Stimulated activated naive CD8-positive, alpha-beta T cell treated with anti-CD3 and anti-CD28 coated beads, Interleukin-15, Interleukin-2, amounts not matched to agents 100 ng/mL and 50 ng/mL, for 24 hours (primary cell): ENCODE measurements at regions not wholly inside any gene's neighbourhood (a gene's known extent, or its start where the extent isn't known, plus 50 kb on each side); places are given as distances from the start of the nearest gene placed in this dataset.

ENCODE experiments used
- H3K27ac Mint-ChIP-seq: one replicate; pipeline ENCODE4 v1.8.0; 2021; ENCODE audit warnings: mild to moderate bottlenecking, mixed read lengths
- H3K27me3 Mint-ChIP-seq: one replicate; pipeline ENCODE4 v1.8.0; 2021; ENCODE audit warnings: mixed read lengths
- H3K36me3 Mint-ChIP-seq: one replicate; pipeline ENCODE4 v1.8.0; 2021; ENCODE audit warnings: low read depth, mixed read lengths
- H3K4me1 Mint-ChIP-seq: one replicate; pipeline ENCODE4 v1.8.0; 2021; ENCODE audit warnings: low read depth, mixed read lengths
- H3K4me3 Mint-ChIP-seq: one replicate; pipeline ENCODE4 v1.8.0; 2021; ENCODE audit warnings: mild to moderate bottlenecking, mixed read lengths
- H3K9me3 Mint-ChIP-seq: one replicate; pipeline ENCODE4 v1.8.0; 2021; ENCODE audit warnings: mixed read lengths

- H3K27ac Mint-ChIP-seq = no peak overlapping the region
- H3K36me3 Mint-ChIP-seq = no peaks in the 10 kb centered on the region
- no peak overlapping the region for H3K4me3 Mint-ChIP-seq
- peaks cover 4% of the 10 kb centered on the region for H3K4me1 Mint-ChIP-seq
- peaks cover 4% of the 10 kb centered on the region for H3K9me3 Mint-ChIP-seq
- peaks cover 1% of the 10 kb centered on the region for H3K27me3 Mint-ChIP-seq
Measured at GRCh38 chr10:113269333-113269732, 283.5 kb upstream of the HABP2 start.

- H3K27ac Mint-ChIP-seq = no peak overlapping the region
- H3K27me3 Mint-ChIP-seq = no peaks in the 10 kb centered on the region
- no peaks in the 10 kb centered on the region for H3K36me3 Mint-ChIP-seq
- H3K4me3 Mint-ChIP-seq = no peak overlapping the region
- H3K4me1 Mint-ChIP-seq = peaks cover 4% of the 10 kb centered on the region
- peaks cover 17% of the 10 kb centered on the region for H3K9me3 Mint-ChIP-seq
Measured at GRCh38 chr10:113272511-113272910, 280.3 kb upstream of the HABP2 start.

GRCh38 chr10:113273181-113274163, 279.4 kb upstream of the HABP2 start:
- Mint-ChIP-seq H3K27ac (no peak overlapping the region), H3K4me3 (no peak overlapping the region), H3K4me1 (peaks cover 4% of the 10 kb centered on the region), H3K9me3 (peaks cover 22% of the 10 kb centered on the region), H3K27me3 (no peaks in the 10 kb centered on the region), H3K36me3 (no peaks in the 10 kb centered on the region)

- H3K4me1 Mint-ChIP-seq = peaks cover 4% of the 10 kb centered on the region
- no peaks in the 10 kb centered on the region for H3K36me3 Mint-ChIP-seq
- H3K27me3 Mint-ChIP-seq = no peaks in the 10 kb centered on the region
- peaks cover 22% of the 10 kb centered on the region for H3K9me3 Mint-ChIP-seq
- H3K4me3 Mint-ChIP-seq = no peak overlapping the region
- no peak overlapping the region for H3K27ac Mint-ChIP-seq
Measured at GRCh38 chr10:113274176-113274829, 278.6 kb upstream of the HABP2 start.

DNA sequence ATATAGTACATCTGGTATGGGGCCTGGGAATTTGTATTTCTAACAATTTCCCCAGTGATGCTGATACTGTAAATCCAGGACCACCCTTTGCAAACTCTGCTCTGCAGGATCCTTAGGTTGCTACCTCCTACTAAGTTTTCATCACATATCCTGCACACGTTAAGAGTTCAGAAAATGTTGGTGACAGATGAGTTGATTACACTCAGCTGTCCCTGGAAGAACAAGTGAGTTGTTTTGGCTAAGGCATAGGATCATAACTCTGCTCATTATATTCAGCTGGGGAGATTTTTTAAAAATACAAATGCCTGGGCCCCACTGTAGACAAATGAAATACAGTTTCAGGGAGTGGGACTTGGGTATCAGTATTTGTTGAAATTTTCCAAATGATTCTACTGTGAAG, 274.6 kb upstream of the HABP2 start:
- Mint-ChIP-seq H3K27ac (no peak overlapping the region), H3K4me3 (no peak overlapping the region), H3K27me3 (no peaks in the 10 kb centered on the region)

GRCh38 chr10:113278664-113279063, 274.2 kb upstream of the HABP2 start:
- Mint-ChIP-seq H3K36me3 (no peaks in the 10 kb centered on the region), H3K9me3 (peaks cover 18% of the 10 kb centered on the region)

More for the DNA sequence above, 274.6 kb upstream of the HABP2 start:
- Mint-ChIP-seq H3K36me3 (no peaks in the 10 kb centered on the region), H3K9me3 (peaks cover 18% of the 10 kb centered on the region), H3K4me1 (no peaks in the 10 kb centered on the region)

DNA sequence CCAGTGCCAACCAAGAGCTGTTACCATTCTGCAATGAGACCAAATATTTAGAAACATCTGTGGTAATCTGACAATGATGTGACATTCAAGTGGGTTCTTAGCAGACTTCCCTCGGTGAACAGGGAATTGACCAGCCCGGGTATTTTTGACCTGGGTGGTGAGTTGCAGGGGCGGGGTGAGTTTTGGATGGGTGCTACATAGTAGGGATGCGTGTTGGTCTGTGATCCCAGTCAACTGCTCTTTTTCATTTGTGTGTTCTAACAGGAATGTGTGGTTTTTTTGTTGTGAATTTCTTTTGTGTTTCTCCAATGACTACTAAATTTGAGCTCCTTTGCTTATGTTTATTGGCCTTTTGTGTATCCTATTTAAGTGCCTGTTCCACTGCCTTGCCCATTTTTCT, 273.6 kb upstream of the HABP2 start:
- Mint-ChIP-seq H3K27me3 (no peaks in the 10 kb centered on the region), H3K4me1 (no peaks in the 10 kb centered on the region), H3K27ac (no peak overlapping the region), H3K9me3 (peaks cover 18% of the 10 kb centered on the region), H3K4me3 (no peak overlapping the region), H3K36me3 (no peaks in the 10 kb centered on the region)

More at GRCh38 chr10:113278664-113279063, 274.2 kb upstream of the HABP2 start:
- Mint-ChIP-seq H3K27ac (no peak overlapping the region), H3K4me3 (no peak overlapping the region), H3K4me1 (no peaks in the 10 kb centered on the region), H3K27me3 (no peaks in the 10 kb centered on the region)

- H3K4me3 Mint-ChIP-seq = no peak overlapping the region
Measured at GRCh38 chr10:113282564-113282963, 270.3 kb upstream of the HABP2 start.

GRCh38 chr10:113283189-113283588, 269.7 kb upstream of the HABP2 start:
- H3K36me3 Mint-ChIP-seq = no peaks in the 10 kb centered on the region
- H3K9me3 Mint-ChIP-seq = peaks cover 1% of the 10 kb centered on the region
- no peaks in the 10 kb centered on the region for H3K4me1 Mint-ChIP-seq
- no peak overlapping the region for H3K27ac Mint-ChIP-seq
- H3K27me3 Mint-ChIP-seq = no peaks in the 10 kb centered on the region
- H3K4me3 Mint-ChIP-seq = no peak overlapping the region

More at GRCh38 chr10:113282564-113282963, 270.3 kb upstream of the HABP2 start:
- Mint-ChIP-seq H3K27me3 (no peaks in the 10 kb centered on the region), H3K9me3 (peaks cover 5% of the 10 kb centered on the region), H3K4me1 (no peaks in the 10 kb centered on the region), H3K27ac (no peak overlapping the region), H3K36me3 (no peaks in the 10 kb centered on the region)

DNA sequence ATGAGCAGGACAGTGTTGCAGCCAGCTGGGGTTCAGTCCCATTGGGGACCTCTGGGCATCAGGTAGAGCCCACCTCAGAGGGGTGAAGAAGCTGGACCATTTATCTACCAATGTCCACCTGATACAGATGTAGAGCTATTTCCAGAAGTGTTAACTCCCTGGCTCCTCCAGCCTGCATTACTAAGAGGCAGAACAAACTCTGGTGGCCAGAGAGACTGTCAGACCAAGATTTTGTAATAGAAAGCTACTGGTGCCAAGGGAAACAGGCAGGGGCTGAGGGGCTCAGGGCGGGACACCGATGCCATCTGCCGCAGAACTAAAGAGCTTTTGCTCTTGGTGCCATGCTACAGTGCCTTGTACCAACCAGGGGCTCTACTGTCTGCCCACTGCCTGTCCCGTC, 268.2 kb upstream of the HABP2 start:
- H3K36me3 Mint-ChIP-seq = no peaks in the 10 kb centered on the region
- no peak overlapping the region for H3K4me3 Mint-ChIP-seq
- no peaks in the 10 kb centered on the region for H3K27me3 Mint-ChIP-seq
- H3K27ac Mint-ChIP-seq = no peak overlapping the region
- H3K9me3 Mint-ChIP-seq = no peaks in the 10 kb centered on the region
- H3K4me1 Mint-ChIP-seq = no peaks in the 10 kb centered on the region

DNA sequence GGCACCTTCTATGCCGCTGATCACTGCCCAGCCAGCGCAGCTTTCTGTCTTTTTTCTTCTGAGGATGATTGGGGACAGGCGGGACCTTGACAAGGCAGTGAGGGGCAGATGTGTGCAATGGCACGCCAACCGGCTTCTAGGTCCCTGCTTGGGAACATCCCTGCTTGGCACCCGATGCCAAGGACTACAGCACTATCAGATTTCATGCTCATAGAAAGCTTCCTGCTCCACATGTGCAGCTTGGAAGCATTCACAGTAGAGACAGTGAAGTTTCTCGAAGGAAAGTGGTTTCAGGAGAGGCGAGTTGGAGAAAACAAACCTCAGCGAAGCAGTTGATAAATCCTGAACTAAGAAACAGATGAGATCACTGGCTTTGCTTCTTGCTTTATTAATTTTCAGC, 267.5 kb upstream of the HABP2 start:
- no peak overlapping the region for H3K4me3 Mint-ChIP-seq
- H3K36me3 Mint-ChIP-seq = no peaks in the 10 kb centered on the region
- no peaks in the 10 kb centered on the region for H3K4me1 Mint-ChIP-seq

DNA sequence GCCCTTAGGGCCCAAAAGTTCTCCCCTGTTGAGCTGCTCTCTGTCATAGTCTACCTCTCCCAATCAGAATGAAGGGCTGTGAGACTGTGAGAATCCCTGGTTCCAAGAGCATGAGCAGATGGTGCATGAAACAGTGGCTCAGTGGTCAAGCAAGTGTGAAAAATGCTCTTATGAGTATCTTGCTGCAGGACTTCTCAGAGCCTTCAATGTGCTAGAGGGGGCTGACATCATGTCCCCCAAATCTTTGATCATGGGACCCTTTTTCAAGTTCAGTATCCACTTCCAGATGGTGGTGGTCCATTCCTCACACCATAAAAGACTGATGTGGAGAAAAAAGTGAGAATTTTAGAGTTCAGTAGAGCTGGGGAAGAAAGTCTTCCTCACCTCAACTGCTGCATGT, 265.3 kb upstream of the HABP2 start:
- Mint-ChIP-seq H3K4me3 (no peak overlapping the region), H3K9me3 (no peaks in the 10 kb centered on the region), H3K27me3 (no peaks in the 10 kb centered on the region), H3K36me3 (no peaks in the 10 kb centered on the region), H3K4me1 (no peaks in the 10 kb centered on the region), H3K27ac (no peak overlapping the region)

More for the DNA sequence above, 267.5 kb upstream of the HABP2 start:
- no peaks in the 10 kb centered on the region for H3K9me3 Mint-ChIP-seq
- H3K27me3 Mint-ChIP-seq = no peaks in the 10 kb centered on the region
- no peak overlapping the region for H3K27ac Mint-ChIP-seq

GRCh38 chr10:113290137-113290536, 262.7 kb upstream of the HABP2 start:
- Mint-ChIP-seq H3K36me3 (no peaks in the 10 kb centered on the region), H3K4me3 (no peak overlapping the region), H3K9me3 (no peaks in the 10 kb centered on the region), H3K27ac (no peak overlapping the region), H3K4me1 (no peaks in the 10 kb centered on the region), H3K27me3 (no peaks in the 10 kb centered on the region)

DNA sequence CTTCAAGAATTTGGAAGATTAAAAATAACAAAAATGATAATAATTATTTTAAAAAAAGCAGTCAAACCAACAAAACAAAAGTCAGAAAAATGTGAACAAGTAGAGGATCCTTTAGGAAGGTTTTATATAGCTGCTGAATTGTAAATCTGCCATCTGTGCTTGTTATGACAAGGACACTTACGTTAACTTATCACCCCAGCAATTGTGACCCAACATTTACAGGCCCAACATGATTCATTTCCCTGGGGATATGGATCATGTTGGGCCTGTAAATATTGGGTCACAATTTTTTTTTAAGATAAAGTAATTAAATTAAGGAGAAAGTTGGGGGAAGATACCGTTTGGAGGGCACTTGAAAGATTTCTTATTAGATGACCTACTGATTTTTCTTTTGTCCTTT, 261.4 kb upstream of the HABP2 start:
- H3K4me1 Mint-ChIP-seq = no peaks in the 10 kb centered on the region
- no peak overlapping the region for H3K4me3 Mint-ChIP-seq
- no peaks in the 10 kb centered on the region for H3K36me3 Mint-ChIP-seq
- no peaks in the 10 kb centered on the region for H3K27me3 Mint-ChIP-seq
- H3K27ac Mint-ChIP-seq = no peak overlapping the region
- H3K9me3 Mint-ChIP-seq = no peaks in the 10 kb centered on the region

- Mint-ChIP-seq H3K4me1 (no peaks in the 10 kb centered on the region), H3K27me3 (no peaks in the 10 kb centered on the region), H3K27ac (no peak overlapping the region), H3K4me3 (no peak overlapping the region), H3K9me3 (no peaks in the 10 kb centered on the region), H3K36me3 (no peaks in the 10 kb centered on the region)
Measured at GRCh38 chr10:113292086-113292485, 260.8 kb upstream of the HABP2 start.
